ENCODE measurements at regions not wholly inside any gene's neighbourhood (a gene's known extent, or its start where the extent isn't known, plus 50 kb on each side); places are given as distances from the start of the nearest gene placed in this dataset.

DNA sequence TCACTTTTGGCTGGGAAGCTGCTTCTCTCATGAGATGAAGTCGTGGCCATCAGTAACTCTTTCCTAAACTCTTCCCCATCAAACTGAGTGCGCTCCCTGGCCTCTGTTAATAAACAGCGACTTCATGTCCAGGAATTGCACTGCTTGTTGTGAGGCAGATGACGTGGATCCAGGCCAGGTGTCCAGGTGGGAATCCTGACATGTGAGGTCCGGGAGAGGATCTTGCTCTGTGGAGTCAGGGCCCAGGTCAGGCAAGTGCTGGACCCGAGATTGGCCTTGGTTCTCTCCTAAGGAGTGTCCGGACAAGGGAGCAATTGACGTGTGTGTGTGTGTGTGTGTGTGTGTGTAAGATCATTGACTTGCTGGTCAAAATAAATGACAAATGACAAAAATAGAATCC lies 362.7 kb downstream of the GLRX3 start:
- DNase-seq: no peak
- H3K27me3 ChIP-seq: no peaks in the 10 kb centered on the region
- no peak overlapping the region for H3K4me3 ChIP-seq
- H3K36me3 ChIP-seq: no peaks in the 10 kb centered on the region
- H3K27ac ChIP-seq: no peak overlapping the region
- no peaks in the 10 kb centered on the region for H3K9me3 ChIP-seq
- TF ChIP-seq, protein P1, sequence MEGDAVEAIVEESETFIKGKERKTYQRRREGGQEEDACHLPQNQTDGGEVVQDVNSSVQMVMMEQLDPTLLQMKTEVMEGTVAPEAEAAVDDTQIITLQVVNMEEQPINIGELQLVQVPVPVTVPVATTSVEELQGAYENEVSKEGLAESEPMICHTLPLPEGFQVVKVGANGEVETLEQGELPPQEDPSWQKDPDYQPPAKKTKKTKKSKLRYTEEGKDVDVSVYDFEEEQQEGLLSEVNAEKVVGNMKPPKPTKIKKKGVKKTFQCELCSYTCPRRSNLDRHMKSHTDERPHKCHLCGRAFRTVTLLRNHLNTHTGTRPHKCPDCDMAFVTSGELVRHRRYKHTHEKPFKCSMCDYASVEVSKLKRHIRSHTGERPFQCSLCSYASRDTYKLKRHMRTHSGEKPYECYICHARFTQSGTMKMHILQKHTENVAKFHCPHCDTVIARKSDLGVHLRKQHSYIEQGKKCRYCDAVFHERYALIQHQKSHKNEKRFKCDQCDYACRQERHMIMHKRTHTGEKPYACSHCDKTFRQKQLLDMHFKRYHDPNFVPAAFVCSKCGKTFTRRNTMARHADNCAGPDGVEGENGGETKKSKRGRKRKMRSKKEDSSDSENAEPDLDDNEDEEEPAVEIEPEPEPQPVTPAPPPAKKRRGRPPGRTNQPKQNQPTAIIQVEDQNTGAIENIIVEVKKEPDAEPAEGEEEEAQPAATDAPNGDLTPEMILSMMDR (IDR thresholded peaks at IDR 0.05): no peak
- no peak for TF ChIP-seq POLR2A (IDR thresholded peaks at IDR 0.05)
- H3K4me1 ChIP-seq: no peaks in the 10 kb centered on the region

DNA sequence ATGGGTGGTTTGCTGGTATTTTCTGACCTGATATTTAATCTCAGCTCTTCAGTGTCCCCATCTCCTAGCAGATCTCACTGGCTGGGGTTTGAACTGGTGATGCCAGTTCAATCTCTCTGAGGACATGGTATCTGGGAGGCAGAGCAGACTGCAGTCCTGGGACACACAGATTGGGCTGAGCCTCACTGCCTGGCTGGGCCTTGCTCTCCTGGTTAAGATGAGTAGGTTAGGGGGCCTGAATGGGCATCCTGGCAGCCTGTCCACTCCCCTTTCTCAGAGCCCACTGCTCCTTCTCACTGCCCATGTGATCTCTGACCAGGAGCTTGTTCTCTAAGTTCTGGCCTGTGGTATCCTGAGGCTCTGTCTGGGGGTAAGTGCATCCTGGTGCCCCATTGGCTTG lies 363.4 kb downstream of the GLRX3 start:
- Histone ChIP-seq H3K4me3 (no peak overlapping the region), H3K9me3 (no peaks in the 10 kb centered on the region), H3K4me1 (no peaks in the 10 kb centered on the region), H3K36me3 (no peaks in the 10 kb centered on the region), H3K27ac (no peak overlapping the region), H3K27me3 (no peaks in the 10 kb centered on the region)
- DNase-seq: peak in 1 of 3 donors; percentile 19
- TF ChIP-seq, protein P1 (IDR thresholded peaks at IDR 0.05): no peak
- TF ChIP-seq POLR2A (IDR thresholded peaks at IDR 0.05): no peak

DNA sequence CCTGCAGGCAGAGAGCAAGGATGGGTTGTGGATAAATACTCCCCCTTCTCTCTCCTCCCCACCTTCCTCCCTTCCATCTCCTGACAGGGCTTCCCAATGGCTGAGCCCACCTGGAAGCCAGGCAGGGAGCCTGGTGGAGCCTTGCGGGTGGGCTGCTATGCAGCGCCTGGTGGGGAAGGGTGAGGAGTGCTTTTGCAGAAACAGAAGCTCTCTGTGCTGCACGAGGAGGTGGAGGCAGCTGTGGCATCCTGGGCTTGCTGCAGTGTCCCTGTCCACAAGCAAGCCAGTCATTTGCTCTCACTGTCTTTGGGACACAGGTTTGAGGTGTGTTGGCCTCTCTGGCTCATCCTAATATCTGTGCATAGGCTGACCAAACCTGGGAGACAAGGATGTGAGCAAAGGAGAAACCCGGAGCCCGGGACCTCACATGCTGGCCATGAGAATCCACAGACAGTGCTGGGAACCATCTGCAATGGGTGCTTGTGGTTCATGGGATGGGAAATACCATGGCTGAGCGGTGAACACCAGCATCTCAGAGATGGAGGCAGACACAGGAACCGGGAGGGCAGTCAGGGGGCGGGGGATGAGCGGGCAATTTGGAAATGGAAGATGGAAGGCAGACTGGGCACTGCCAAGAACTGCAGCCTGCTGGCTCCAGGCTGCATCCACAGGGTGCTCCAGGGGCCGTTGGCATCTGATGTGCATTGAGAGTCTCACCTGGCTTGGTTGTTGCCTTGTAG lies 364.2 kb downstream of the GLRX3 start:
- Histone ChIP-seq H3K27ac (no peak overlapping the region), H3K4me1 (no peaks in the 10 kb centered on the region), H3K4me3 (no peak overlapping the region), H3K36me3 (no peaks in the 10 kb centered on the region), H3K9me3 (no peaks in the 10 kb centered on the region), H3K27me3 (no peaks in the 10 kb centered on the region)
- no peak for DNase-seq
- TF ChIP-seq, protein P1 (IDR thresholded peaks at IDR 0.05): no peak
- no peak for TF ChIP-seq POLR2A (IDR thresholded peaks at IDR 0.05)

DNA sequence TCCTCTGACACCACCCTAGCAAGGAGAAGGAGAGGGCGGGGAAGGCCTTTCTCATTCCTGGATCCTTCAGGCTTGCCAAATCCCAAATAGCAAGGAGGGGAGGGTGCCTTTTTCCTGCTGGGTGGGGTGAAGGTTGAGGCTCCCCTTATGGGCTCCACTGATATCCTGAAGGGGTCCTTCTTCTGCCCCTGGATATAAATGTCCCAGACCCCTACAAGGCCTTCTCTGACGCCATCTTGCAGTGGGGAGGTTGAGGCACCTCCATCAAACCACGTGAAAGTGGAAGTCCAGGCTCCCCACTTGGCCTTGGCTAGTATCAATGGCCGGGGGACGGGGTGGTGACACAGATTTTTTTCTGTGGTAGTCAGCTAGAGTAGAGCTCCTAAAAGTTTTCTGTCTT lies 371.3 kb downstream of the GLRX3 start:
- no peak for DNase-seq
- TF ChIP-seq, protein P1 (IDR thresholded peaks at IDR 0.05): no peak
- no peak for TF ChIP-seq POLR2A (IDR thresholded peaks at IDR 0.05)
- no peaks in the 10 kb centered on the region for H3K36me3 ChIP-seq
- H3K4me1 ChIP-seq: no peaks in the 10 kb centered on the region
- no peak overlapping the region for H3K27ac ChIP-seq
- no peak overlapping the region for H3K4me3 ChIP-seq
- H3K27me3 ChIP-seq: no peaks in the 10 kb centered on the region
- H3K9me3 ChIP-seq: no peaks in the 10 kb centered on the region

DNA sequence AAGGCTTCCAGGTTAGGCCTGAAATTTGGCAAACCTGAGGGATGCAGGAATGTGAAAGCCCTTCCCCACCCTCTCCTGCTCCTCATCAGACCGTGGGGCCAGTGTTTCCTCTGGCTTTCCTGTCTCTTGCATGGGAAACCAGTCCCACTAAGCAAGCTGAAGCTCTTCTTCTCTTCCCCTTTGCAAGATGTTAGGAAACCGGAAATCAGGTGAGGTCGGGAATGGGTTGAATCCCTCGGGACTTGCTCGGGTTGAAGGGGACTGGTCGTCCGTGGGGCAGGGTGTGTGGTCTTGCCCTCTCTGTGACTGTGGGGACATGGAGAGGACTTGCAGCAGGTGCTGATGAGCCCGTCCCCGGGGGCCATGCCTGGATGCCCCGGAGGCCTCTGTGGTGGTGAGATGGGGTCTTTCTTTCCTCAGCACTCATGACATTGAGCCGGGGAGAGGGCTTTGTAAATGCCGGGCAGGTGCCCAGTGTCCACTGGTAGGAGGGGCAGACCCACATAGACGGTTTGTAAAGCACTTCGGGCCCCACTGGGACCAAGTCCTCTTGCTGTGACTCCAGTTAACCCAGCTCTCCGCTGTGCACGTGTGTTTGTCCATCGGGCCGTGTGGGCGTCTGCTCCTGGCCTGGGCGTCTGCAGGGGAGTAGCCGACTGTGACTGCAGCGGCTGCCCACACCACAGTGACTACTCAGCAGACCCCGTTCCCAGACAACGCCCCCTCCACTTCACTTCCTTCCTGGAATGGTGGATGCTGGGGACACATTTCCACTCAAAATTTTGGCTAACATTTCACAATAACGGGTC lies 373.9 kb downstream of the GLRX3 start:
- DNase-seq: no peak
- TF ChIP-seq, protein P1 (IDR thresholded peaks at IDR 0.05): no peak
- TF ChIP-seq POLR2A (IDR thresholded peaks at IDR 0.05): no peak
- Histone ChIP-seq H3K9me3 (no peaks in the 10 kb centered on the region), H3K4me3 (no peak overlapping the region), H3K27ac (no peak overlapping the region), H3K36me3 (no peaks in the 10 kb centered on the region), H3K4me1 (no peaks in the 10 kb centered on the region), H3K27me3 (no peaks in the 10 kb centered on the region)

Measured in Peyer's patch (tissue), 4 donors.